ENCODE measurements at regions not wholly inside any gene's neighbourhood (a gene's known extent, or its start where the extent isn't known, plus 50 kb on each side); places are given as distances from the start of the nearest gene placed in this dataset.

GRCh38 chr1:198968866-198969265 lies 330.0 kb downstream of the PTPRC start:
- Mint-ChIP-seq H3K27ac (no peak overlapping the region), H3K9me3 (peaks cover 6% of the 10 kb centered on the region), H3K4me1 (no peaks in the 10 kb centered on the region), H3K4me3 (no peak overlapping the region), H3K36me3 (no peaks in the 10 kb centered on the region), H3K27me3 (ENCODE audit: insufficient read depth, low read depth) (no peaks in the 10 kb centered on the region)
- Histone ChIP-seq H3K79me2 (ENCODE audit: low read depth) (no peaks in the 10 kb centered on the region), H3K9me3 (ENCODE audit: low read depth) (no peaks in the 10 kb centered on the region), H2AFZ (replicated peaks) (no peak overlapping the region), H3K27me3 (no peaks in the 10 kb centered on the region), H3K4me3 (no peak overlapping the region), H3K27ac (no peak overlapping the region), H3K4me2 (no peak overlapping the region), H3K9ac (no peak overlapping the region), H3K36me3 (no peaks in the 10 kb centered on the region), H4K20me1 (ENCODE audit: low read depth) (no peaks in the 10 kb centered on the region), H3F3A (ENCODE audit: low read depth) (no peaks in the 10 kb centered on the region), H3K4me1 (no peaks in the 10 kb centered on the region)
- TF ChIP-seq EZH2phosphoT487 (IDR thresholded peaks at IDR 0.05) (no peak), CTCF (IDR thresholded peaks at IDR 0.05) (no peak), EZH2 (IDR thresholded peaks at IDR 0.05) (no peak)
- no peak for DNase-seq (ENCODE audit: low spot score)

- Histone ChIP-seq H3K27me3 (no peaks in the 10 kb centered on the region), H3K9me3 (ENCODE audit: low read depth) (no peaks in the 10 kb centered on the region), H3K4me2 (no peak overlapping the region), H3F3A (ENCODE audit: low read depth) (no peaks in the 10 kb centered on the region), H3K27ac (no peak overlapping the region), H3K9ac (no peak overlapping the region), H3K4me1 (no peaks in the 10 kb centered on the region), H3K36me3 (no peaks in the 10 kb centered on the region), H3K4me3 (no peak overlapping the region), H4K20me1 (ENCODE audit: low read depth) (no peaks in the 10 kb centered on the region), H3K79me2 (ENCODE audit: low read depth) (no peaks in the 10 kb centered on the region), H2AFZ (replicated peaks) (no peak overlapping the region)
- Mint-ChIP-seq H3K4me1 (no peaks in the 10 kb centered on the region), H3K27me3 (ENCODE audit: insufficient read depth, low read depth) (no peaks in the 10 kb centered on the region), H3K9me3 (peaks cover 6% of the 10 kb centered on the region), H3K36me3 (no peaks in the 10 kb centered on the region), H3K27ac (no peak overlapping the region), H3K4me3 (no peak overlapping the region)
- no peak for DNase-seq (ENCODE audit: low spot score)
- TF ChIP-seq CTCF (IDR thresholded peaks at IDR 0.05) (no peak), EZH2 (IDR thresholded peaks at IDR 0.05) (no peak), EZH2phosphoT487 (IDR thresholded peaks at IDR 0.05) (no peak)
Observed at GRCh38 chr1:198969981-198970380, 331.1 kb downstream of the PTPRC start.

- peaks cover 3% of the 10 kb centered on the region for H3K27me3 Mint-ChIP-seq (ENCODE audit: insufficient read depth, low read depth)
- no peaks in the 10 kb centered on the region for H3K4me1 ChIP-seq
- no peak overlapping the region for H3K4me2 ChIP-seq
- no peak for DNase-seq (ENCODE audit: low spot score)
- H3K9me3 Mint-ChIP-seq, result peaks cover 3% of the 10 kb centered on the region
- no peak overlapping the region for H3K4me3 Mint-ChIP-seq
- H3K36me3 ChIP-seq, result no peaks in the 10 kb centered on the region
- no peaks in the 10 kb centered on the region for H3K9me3 ChIP-seq (ENCODE audit: low read depth)
- H3K4me3 ChIP-seq, result no peak overlapping the region
- TF ChIP-seq EZH2 (IDR thresholded peaks at IDR 0.05), result no peak
- no peak for TF ChIP-seq EZH2phosphoT487 (IDR thresholded peaks at IDR 0.05)
- TF ChIP-seq CTCF (IDR thresholded peaks at IDR 0.05), result no peak
- no peaks in the 10 kb centered on the region for H3F3A ChIP-seq (ENCODE audit: low read depth)
- no peak overlapping the region for H3K27ac Mint-ChIP-seq
- no peaks in the 10 kb centered on the region for H3K27me3 ChIP-seq
- no peak overlapping the region for H3K9ac ChIP-seq
- H3K36me3 Mint-ChIP-seq, result no peaks in the 10 kb centered on the region
- no peaks in the 10 kb centered on the region for H4K20me1 ChIP-seq (ENCODE audit: low read depth)
- H3K4me1 Mint-ChIP-seq, result no peaks in the 10 kb centered on the region
- no peak overlapping the region for H2AFZ ChIP-seq (replicated peaks)
- no peak overlapping the region for H3K27ac ChIP-seq
- H3K79me2 ChIP-seq (ENCODE audit: low read depth), result no peaks in the 10 kb centered on the region
Observed at GRCh38 chr1:198970916-198971315, 332.1 kb downstream of the PTPRC start.

GRCh38 chr1:198977909-198978308 lies 339.1 kb downstream of the PTPRC start:
- Histone ChIP-seq H3K4me1 (no peaks in the 10 kb centered on the region), H3K36me3 (no peaks in the 10 kb centered on the region), H3F3A (ENCODE audit: low read depth) (no peaks in the 10 kb centered on the region), H3K9ac (no peak overlapping the region), H4K20me1 (ENCODE audit: low read depth) (no peaks in the 10 kb centered on the region), H3K79me2 (ENCODE audit: low read depth) (no peaks in the 10 kb centered on the region), H3K4me2 (no peak overlapping the region), H3K4me3 (no peak overlapping the region), H3K27me3 (no peaks in the 10 kb centered on the region), H3K27ac (no peak overlapping the region), H2AFZ (replicated peaks) (no peak overlapping the region), H3K9me3 (ENCODE audit: low read depth) (no peaks in the 10 kb centered on the region)
- no peaks in the 10 kb centered on the region for H3K36me3 Mint-ChIP-seq
- TF ChIP-seq EZH2 (IDR thresholded peaks at IDR 0.05), result no peak
- no peak for TF ChIP-seq EZH2phosphoT487 (IDR thresholded peaks at IDR 0.05)
- TF ChIP-seq CTCF (IDR thresholded peaks at IDR 0.05), result no peak
- no peak for DNase-seq (ENCODE audit: low spot score)
- H3K27me3 Mint-ChIP-seq (ENCODE audit: insufficient read depth, low read depth), result peaks cover 3% of the 10 kb centered on the region
- H3K27ac Mint-ChIP-seq, result no peak overlapping the region
- no peaks in the 10 kb centered on the region for H3K4me1 Mint-ChIP-seq
- H3K4me3 Mint-ChIP-seq, result no peak overlapping the region
- no peaks in the 10 kb centered on the region for H3K9me3 Mint-ChIP-seq

All from neural progenitor cell (in vitro differentiated cells).